Type B pancreatic cell (in vitro differentiated cells): ENCODE measurements at regions not wholly inside any gene's neighbourhood (a gene's known extent, or its start where the extent isn't known, plus 50 kb on each side); places are given as distances from the start of the nearest gene placed in this dataset.
"Not testable (repeated sequence)": the region's sequence is repeated elsewhere in the genome, so short reads cannot be mapped to it uniquely, and the experiment has no call there.

Source experiments
- DNase-seq: peaks from one replicate; pipeline ENCODE4 v3.0.0; 2021; ENCODE audit warnings: mixed read lengths; ENCODE audit not compliant: unreplicated experiment; ENCODE audit errors: extremely low spot score
- H3K27ac Mint-ChIP-seq: 2 replicates; pipeline ENCODE4 v1.8.0; 2021; ENCODE audit warnings: mild to moderate bottlenecking, mixed read lengths
- H3K27me3 Mint-ChIP-seq: 2 replicates; pipeline ENCODE4 v1.8.0; 2021; ENCODE audit warnings: mixed read lengths
- H3K36me3 Mint-ChIP-seq: 2 replicates; pipeline ENCODE4 v1.8.0; 2021; ENCODE audit warnings: mixed read lengths
- H3K4me1 Mint-ChIP-seq: one replicate; pipeline ENCODE4 v1.8.0; 2021; ENCODE audit warnings: mixed read lengths; ENCODE audit not compliant: unreplicated experiment
- H3K4me3 Mint-ChIP-seq: 2 replicates; pipeline ENCODE4 v1.8.0; 2021; ENCODE audit warnings: mild to moderate bottlenecking, mixed read lengths
- H3K9me3 Mint-ChIP-seq: 2 replicates; pipeline ENCODE4 v1.8.0; 2021; ENCODE audit warnings: mixed read lengths
- CTCF ChIP-seq: fragments of 200-600 bp; sonication (generic); conservative IDR thresholded peaks from 2 replicates; pipeline ENCODE4 v1.5.0; 2021; ENCODE audit warnings: antibody characterized with exemption, mild to moderate bottlenecking

- no peak for DNase-seq
- no peaks in the 10 kb centered on the region for H3K27me3 Mint-ChIP-seq
- H3K27ac Mint-ChIP-seq: no peak overlapping the region
- no peak for TF ChIP-seq CTCF
- H3K4me3 Mint-ChIP-seq: no peak overlapping the region
- no peaks in the 10 kb centered on the region for H3K9me3 Mint-ChIP-seq
- H3K36me3 Mint-ChIP-seq: no peaks in the 10 kb centered on the region
- H3K4me1 Mint-ChIP-seq: no peaks in the 10 kb centered on the region
Measured at GRCh38 chr2:57399057-57399456, 647.5 kb upstream of the VRK2 start.

GRCh38 chr2:57402096-57402495 lies 644.5 kb upstream of the VRK2 start:
- Mint-ChIP-seq H3K27me3 (no peaks in the 10 kb centered on the region), H3K9me3 (no peaks in the 10 kb centered on the region), H3K27ac (no peak overlapping the region), H3K4me1 (no peaks in the 10 kb centered on the region), H3K36me3 (no peaks in the 10 kb centered on the region), H3K4me3 (no peak overlapping the region)
- TF ChIP-seq CTCF: no peak
- no peak for DNase-seq

DNA sequence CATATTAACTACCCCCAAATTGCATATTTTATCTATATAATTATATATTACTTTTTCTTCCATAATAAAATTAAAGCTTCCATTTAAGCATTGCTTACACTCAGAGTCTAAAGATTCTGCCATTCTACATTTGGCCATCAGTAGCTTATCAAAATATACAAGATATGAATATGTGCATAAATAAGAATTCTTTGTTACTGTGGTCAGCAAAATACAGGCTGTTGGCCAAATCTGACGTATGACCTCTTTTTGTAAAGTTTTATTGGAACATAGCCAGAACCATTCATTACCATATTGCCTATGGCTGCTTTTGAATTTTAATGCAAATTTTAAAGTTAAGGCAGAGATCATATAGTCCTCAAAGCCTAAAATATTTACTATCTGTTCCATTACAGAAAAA lies 643.9 kb upstream of the VRK2 start:
- Mint-ChIP-seq H3K27ac (no peak overlapping the region), H3K27me3 (no peaks in the 10 kb centered on the region), H3K4me3 (no peak overlapping the region), H3K9me3 (no peaks in the 10 kb centered on the region), H3K4me1 (peaks cover 3% of the 10 kb centered on the region), H3K36me3 (no peaks in the 10 kb centered on the region)
- TF ChIP-seq CTCF: no peak
- no peak for DNase-seq

DNA sequence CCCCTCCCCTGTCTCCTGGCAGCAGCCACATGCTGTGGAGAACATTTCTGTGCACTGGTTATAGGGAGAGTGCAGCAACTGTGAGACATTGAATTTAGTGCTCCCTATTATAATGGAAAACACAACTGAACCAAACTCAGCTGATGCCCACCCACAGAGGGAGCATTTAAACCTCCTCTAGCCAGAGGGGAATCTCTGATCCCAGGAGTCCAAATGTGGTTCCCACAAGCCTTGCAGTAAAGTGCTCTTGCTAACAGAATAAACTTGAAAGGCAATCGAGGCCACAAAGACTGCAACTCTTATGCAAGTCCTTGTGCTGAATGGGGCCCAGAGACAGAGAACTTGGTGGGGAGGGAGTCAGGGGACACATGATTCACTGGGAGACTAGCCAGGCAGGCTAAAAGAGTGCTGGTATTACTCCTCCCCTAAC lies 638.8 kb upstream of the VRK2 start:
- no peak overlapping the region for H3K4me3 Mint-ChIP-seq
- H3K9me3 Mint-ChIP-seq: no peaks in the 10 kb centered on the region
- no peak for DNase-seq
- peaks cover 6% of the 10 kb centered on the region for H3K4me1 Mint-ChIP-seq
- no peak for TF ChIP-seq CTCF
- H3K36me3 Mint-ChIP-seq: no peaks in the 10 kb centered on the region
- no peaks in the 10 kb centered on the region for H3K27me3 Mint-ChIP-seq
- peak overlapping the region; percentile 98 for H3K27ac Mint-ChIP-seq

DNA sequence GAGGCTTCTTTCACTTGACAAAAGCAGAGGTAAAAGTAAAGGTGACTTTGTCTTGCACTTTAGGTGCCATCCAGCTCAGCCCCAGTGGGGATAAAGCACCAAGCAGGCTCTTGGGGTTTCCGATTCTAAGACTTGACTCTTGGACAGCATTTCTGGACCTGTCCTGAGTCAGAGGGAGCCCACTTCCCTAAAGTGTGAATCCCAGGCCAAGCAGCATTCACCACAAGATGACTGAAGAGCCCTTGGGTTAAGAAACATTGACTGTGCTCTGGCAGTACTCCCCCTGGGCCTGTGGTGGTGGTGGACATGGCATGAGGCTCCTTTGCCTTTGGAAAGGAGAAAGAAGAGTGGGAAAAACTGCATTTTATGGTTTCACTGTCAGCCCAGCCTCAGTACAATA lies 638.0 kb upstream of the VRK2 start:
- peak overlapping the region; percentile 98 for H3K27ac Mint-ChIP-seq
- no peaks in the 10 kb centered on the region for H3K27me3 Mint-ChIP-seq
- H3K4me1 Mint-ChIP-seq: peaks cover 6% of the 10 kb centered on the region
- no peak for DNase-seq
- no peaks in the 10 kb centered on the region for H3K9me3 Mint-ChIP-seq
- no peaks in the 10 kb centered on the region for H3K36me3 Mint-ChIP-seq
- H3K4me3 Mint-ChIP-seq: peak overlapping the region; percentile 18
- no peak for TF ChIP-seq CTCF

- no peaks in the 10 kb centered on the region for H3K36me3 Mint-ChIP-seq
- H3K4me3 Mint-ChIP-seq: no peak overlapping the region
- DNase-seq: no peak
- H3K9me3 Mint-ChIP-seq: no peaks in the 10 kb centered on the region
- H3K27ac Mint-ChIP-seq: no peak overlapping the region
- TF ChIP-seq CTCF: no peak
- no peaks in the 10 kb centered on the region for H3K4me1 Mint-ChIP-seq
- no peaks in the 10 kb centered on the region for H3K27me3 Mint-ChIP-seq
Measured at GRCh38 chr2:57417007-57417406, 629.6 kb upstream of the VRK2 start.

DNA sequence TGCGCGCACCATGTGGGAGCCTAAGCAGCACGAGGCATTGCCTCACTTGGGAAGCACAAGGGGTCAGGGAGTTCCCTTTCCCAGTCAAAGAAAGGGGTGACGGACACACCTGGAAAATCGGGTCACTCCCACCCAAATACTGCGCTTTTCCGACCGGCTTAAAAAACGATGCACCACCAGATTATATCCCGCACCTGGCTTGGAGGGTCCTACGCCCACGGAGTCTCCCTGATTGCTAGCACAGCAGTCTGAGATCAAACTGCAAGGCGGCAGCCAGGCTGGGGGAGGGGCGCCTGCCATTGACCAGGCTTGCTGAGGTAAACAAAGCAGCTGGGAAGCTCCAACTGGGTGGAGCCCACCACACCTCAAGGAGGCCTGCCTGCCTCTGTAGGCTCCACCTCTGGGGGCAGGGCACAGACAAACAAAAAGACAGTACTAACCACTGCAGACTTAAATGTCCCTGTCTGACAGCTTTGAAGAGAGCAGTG lies 627.7 kb upstream of the VRK2 start:
- not testable (repeated sequence) for DNase-seq, H3K27me3 Mint-ChIP-seq, H3K9me3 Mint-ChIP-seq, H3K4me1 Mint-ChIP-seq, H3K27ac Mint-ChIP-seq, H3K36me3 Mint-ChIP-seq, H3K4me3 Mint-ChIP-seq
